PC-3 (cell line): ENCODE measurements at regions not wholly inside any gene's neighbourhood (a gene's known extent, or its start where the extent isn't known, plus 50 kb on each side); places are given as distances from the start of the nearest gene placed in this dataset.

Experiments used
- ATAC-seq: fragments of 200-7000 bp; cut with Tn5 transposase; 2 replicates; pipeline ENCODE4 v1.9.1; 2020; ENCODE audit warnings: mild to moderate bottlenecking, moderate library complexity
- BruUV-seq: library from RNA; stranded (reverse); fragments of 400-500 nt; replicated peaks from 2 replicates; lab custom pipeline; 2021; lab: Mats Ljungman, UMichigan
- CTCF ChIA-PET: fragments of 300-600 bp; sonication (Branson Sonifier 250); formaldehyde crosslinking; loops from one replicate; lab custom pipeline; 2022; ENCODE audit warnings: antibody characterized with exemption; lab: Charles Lee
- POLR2A ChIA-PET: fragments of 300-600 bp; sonication (Branson Sonifier 250); formaldehyde crosslinking; loops from one replicate; lab custom pipeline; 2022; ENCODE audit warnings: antibody characterized with exemption; ENCODE audit not compliant: unreplicated experiment; lab: Charles Lee
- DNase-seq: peaks from one replicate; pipeline ENCODE4 v3.0.0-alpha.2; 2015
- H2AFZ ChIP-seq: fragments of 300-600 bp; sonication (generic); 2 replicates; pipeline ENCODE4 v1.6.0; 2016; ENCODE audit warnings: antibody characterized with exemption, low read length
- H3F3A ChIP-seq: fragments of 300-600 bp; sonication (generic); one replicate; pipeline ENCODE4 v1.6.0; 2017; ENCODE audit warnings: antibody characterized with exemption, low read length, control low read depth, mild to moderate bottlenecking; ENCODE audit not compliant: unreplicated experiment
- H3K27ac ChIP-seq: fragments of 300-600 bp; sonication (generic); 2 replicates; pipeline ENCODE4 v1.5.1; 2016; ENCODE audit warnings: mild to moderate bottlenecking, low read length
- H3K27me3 ChIP-seq: fragments of 300-600 bp; sonication (generic); 2 replicates; pipeline ENCODE4 v1.6.1; 2016; ENCODE audit warnings: low read length, mixed read lengths
- H3K36me3 ChIP-seq: fragments of 300-600 bp; sonication (generic); 2 replicates; pipeline ENCODE4 v1.6.1; 2016; ENCODE audit warnings: low read depth, mixed run types, low read length, mixed read lengths
- H3K4me1 ChIP-seq: fragments of 300-600 bp; sonication (generic); 2 replicates; pipeline ENCODE4 v1.5.1; 2016; ENCODE audit warnings: low read length; ENCODE audit not compliant: insufficient read depth
- H3K4me2 ChIP-seq: fragments of 300-600 bp; sonication (generic); 2 replicates; pipeline ENCODE4 v1.6.0; 2016; ENCODE audit warnings: low read length
- H3K4me3 ChIP-seq: fragments of 300-600 bp; sonication (generic); 2 replicates; pipeline ENCODE4 v1.5.1; 2016; ENCODE audit warnings: mild to moderate bottlenecking, low read length, mixed read lengths
- H3K79me2 ChIP-seq: fragments of 300-600 bp; sonication (generic); 2 replicates; pipeline ENCODE4 v1.6.1; 2017; ENCODE audit warnings: low read length, mixed read lengths
- H3K9ac ChIP-seq: fragments of 300-600 bp; sonication (generic); 2 replicates; pipeline ENCODE4 v1.6.0; 2016; ENCODE audit warnings: mild to moderate bottlenecking, low read length
- H3K9me2 ChIP-seq: fragments of 300-600 bp; sonication (generic); replicated peaks from 2 replicates; pipeline ENCODE4 v1.6.1; 2016; ENCODE audit warnings: mixed run types, low read length, mixed read lengths
- H3K9me3 ChIP-seq: fragments of 300-600 bp; sonication (generic); 2 replicates; pipeline ENCODE4 v1.6.1; 2016; ENCODE audit warnings: low read length, mixed read lengths
- H4K20me1 ChIP-seq: fragments of 300-600 bp; sonication (generic); 2 replicates; pipeline ENCODE4 v1.6.1; 2016; ENCODE audit warnings: low read length, mixed read lengths
- EZH2 ChIP-seq: fragments of 300-600 bp; sonication (generic); IDR thresholded peaks from one replicate; pipeline ENCODE4 v1.6.1; 2017; ENCODE audit warnings: antibody characterized with exemption, mild to moderate bottlenecking, low read length; ENCODE audit not compliant: unreplicated experiment
- EZH2phosphoT487 ChIP-seq: fragments of 300-600 bp; sonication (generic); IDR thresholded peaks from 2 replicates; pipeline ENCODE4 v1.6.1; 2018; ENCODE audit warnings: mild to moderate bottlenecking, antibody characterized with exemption, low read length, borderline replicate concordance
- intact Hi-C: fragments of 100-400 bp; cut with micrococcal nuclease; formaldehyde crosslinking; loops from 2 replicates; pipeline ENCODE4 v1.9.0; 2023
- TF ChIP-seq, protein P1 (sequence below): fragments of 300-600 bp; sonication (generic); conservative IDR thresholded peaks from 2 replicates; pipeline ENCODE4 v1.5.1; 2017; ENCODE audit warnings: antibody characterized with exemption, low read depth, mild to moderate bottlenecking, low read length

DNA sequence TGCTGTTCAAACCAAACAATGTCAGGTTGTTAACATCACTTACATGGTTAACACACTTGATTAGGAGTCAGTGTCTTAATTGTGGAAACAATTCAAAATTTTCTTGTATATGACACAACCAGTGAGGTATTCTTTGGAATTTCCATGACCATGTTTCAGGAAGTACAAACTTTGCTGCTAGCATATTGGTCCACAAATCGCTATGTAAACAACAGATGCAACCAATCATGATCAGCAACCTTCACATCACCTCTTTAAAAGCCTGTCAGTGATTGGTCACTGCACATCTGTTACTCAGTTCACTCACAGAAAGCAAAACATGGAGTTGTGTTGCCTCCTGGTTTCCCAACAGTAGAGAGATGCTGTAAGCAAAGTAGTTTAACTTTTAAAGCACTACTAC, 108.9 kb upstream of the FAM3C start:
- Histone ChIP-seq H3F3A (peaks cover 6% of the 10 kb centered on the region), H3K79me2 (no peaks in the 10 kb centered on the region), H3K4me2 (no peak overlapping the region), H3K9me2 (no peaks in the 10 kb centered on the region), H3K4me1 (0 out of 2 replicates have a peak, but pooled peaks cover 6% of the 10 kb centered on the region), H3K27me3 (no peaks in the 10 kb centered on the region), H3K36me3 (peaks cover 6% of the 10 kb centered on the region; the same call in 1 of the 2 replicates), H2AFZ (no peak overlapping the region), H3K27ac (peak overlapping the region; percentile 14), H4K20me1 (no peaks in the 10 kb centered on the region), H3K9me3 (peaks cover 22% of the 10 kb centered on the region), H3K4me3 (0 out of 2 replicates have a peak overlapping the region, but pooled peaks have one; percentile 7), H3K9ac (no peak overlapping the region)
- no TSS peak for BruUV-seq
- ATAC-seq = no peak
- POLR2A ChIA-PET = interaction anchor here (0.7 kb wide), 1 partner anchor 426 kb away, joined by 4 read pairs; no protein-coding TSS in a partner anchor
- intact Hi-C loops = no loop called here
- peak; percentile 19 for DNase-seq
- TF ChIP-seq EZH2phosphoT487 (no peak), EZH2 (no peak)
- TF ChIP-seq, protein P1, sequence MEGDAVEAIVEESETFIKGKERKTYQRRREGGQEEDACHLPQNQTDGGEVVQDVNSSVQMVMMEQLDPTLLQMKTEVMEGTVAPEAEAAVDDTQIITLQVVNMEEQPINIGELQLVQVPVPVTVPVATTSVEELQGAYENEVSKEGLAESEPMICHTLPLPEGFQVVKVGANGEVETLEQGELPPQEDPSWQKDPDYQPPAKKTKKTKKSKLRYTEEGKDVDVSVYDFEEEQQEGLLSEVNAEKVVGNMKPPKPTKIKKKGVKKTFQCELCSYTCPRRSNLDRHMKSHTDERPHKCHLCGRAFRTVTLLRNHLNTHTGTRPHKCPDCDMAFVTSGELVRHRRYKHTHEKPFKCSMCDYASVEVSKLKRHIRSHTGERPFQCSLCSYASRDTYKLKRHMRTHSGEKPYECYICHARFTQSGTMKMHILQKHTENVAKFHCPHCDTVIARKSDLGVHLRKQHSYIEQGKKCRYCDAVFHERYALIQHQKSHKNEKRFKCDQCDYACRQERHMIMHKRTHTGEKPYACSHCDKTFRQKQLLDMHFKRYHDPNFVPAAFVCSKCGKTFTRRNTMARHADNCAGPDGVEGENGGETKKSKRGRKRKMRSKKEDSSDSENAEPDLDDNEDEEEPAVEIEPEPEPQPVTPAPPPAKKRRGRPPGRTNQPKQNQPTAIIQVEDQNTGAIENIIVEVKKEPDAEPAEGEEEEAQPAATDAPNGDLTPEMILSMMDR = no peak
- CTCF ChIA-PET = no interaction called here

DNA sequence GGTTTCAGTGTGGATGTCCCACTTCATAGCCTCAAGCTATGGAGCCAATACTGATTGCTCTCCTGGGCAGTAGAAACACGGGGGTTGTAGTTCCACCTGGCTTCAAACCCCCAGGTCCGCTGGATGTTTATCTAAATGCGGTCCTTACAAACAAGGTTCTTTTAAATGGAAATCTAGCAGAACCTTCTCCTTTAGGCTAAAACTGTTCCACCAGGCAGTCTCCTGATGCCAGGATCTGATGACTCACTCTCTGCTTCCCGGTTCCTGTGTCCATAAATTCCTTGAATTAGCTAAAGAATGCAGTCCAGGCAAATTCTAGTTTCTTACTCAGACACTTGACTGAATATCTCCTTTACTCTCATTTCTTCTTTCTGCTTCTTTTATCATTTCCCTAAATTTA, 108.4 kb upstream of the FAM3C start:
- Histone ChIP-seq H4K20me1 (no peaks in the 10 kb centered on the region), H3K36me3 (peaks cover 6% of the 10 kb centered on the region; the same call in 1 of the 2 replicates), H3K4me2 (peak overlapping the region; percentile 11; the same call in 1 of the 2 replicates), H3K9me3 (peaks cover 22% of the 10 kb centered on the region), H3K79me2 (no peaks in the 10 kb centered on the region), H3F3A (peaks cover 6% of the 10 kb centered on the region), H3K9me2 (no peaks in the 10 kb centered on the region), H3K9ac (no peak overlapping the region), H3K27me3 (no peaks in the 10 kb centered on the region), H3K27ac (peak overlapping the region; percentile 14), H3K4me1 (0 out of 2 replicates have a peak, but pooled peaks cover 6% of the 10 kb centered on the region), H3K4me3 (0 out of 2 replicates have a peak overlapping the region, but pooled peaks have one; percentile 7), H2AFZ (peak overlapping the region; percentile 22; the same call in 1 of the 2 replicates)
- DNase-seq (peak; percentile 76), ATAC-seq (peak; percentile 95)
- POLR2A ChIA-PET = interaction anchor here (0.6 to 0.7 kb wide), 2 partner anchors 108 to 427 kb away, joined by 4 to 8 read pairs; partner anchors contain the start of gene FAM3C
- BruUV-seq = no TSS peak
- CTCF ChIA-PET = interaction anchor here (0.7 kb wide), 1 partner anchor 138 kb away, joined by 3 read pairs; no protein-coding TSS in a partner anchor
- TF ChIP-seq EZH2 = no peak
- no peak for TF ChIP-seq EZH2phosphoT487
- TF ChIP-seq, protein P1 = no peak
- intact Hi-C loops = loop anchor here (1.0 kb wide), 1 partner anchor 40 kb away; no protein-coding TSS in a partner anchor

DNA sequence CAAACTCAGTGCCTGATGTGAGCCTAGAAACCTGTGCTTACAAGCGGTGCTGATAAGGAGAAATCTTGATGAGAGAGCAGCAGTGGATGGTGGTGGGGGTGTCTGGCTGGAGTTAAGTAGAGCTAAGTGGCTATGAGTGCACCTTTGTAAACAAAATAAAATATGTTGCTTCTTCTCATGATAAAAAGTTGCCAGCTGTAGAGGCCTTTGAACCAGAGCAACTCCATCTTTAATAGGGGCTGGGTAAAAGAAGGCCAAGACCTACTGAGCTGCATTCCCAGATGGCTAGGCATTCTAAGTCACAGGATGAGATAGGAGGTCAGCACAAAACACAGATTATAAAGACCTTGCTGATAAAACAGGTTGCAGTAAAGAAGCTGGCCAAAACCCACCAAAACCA, 107.6 kb upstream of the FAM3C start:
- H3K36me3 ChIP-seq = peaks cover 6% of the 10 kb centered on the region; the same call in 1 of the 2 replicates
- no TSS peak for BruUV-seq
- TF ChIP-seq EZH2 = no peak
- TF ChIP-seq, protein P1 = no peak
- TF ChIP-seq EZH2phosphoT487 = no peak
- DNase-seq (no peak), ATAC-seq (no peak)
- H3K9me2 ChIP-seq = no peaks in the 10 kb centered on the region
- POLR2A ChIA-PET = no interaction called here
- peaks cover 22% of the 10 kb centered on the region for H3K9me3 ChIP-seq
- no peak overlapping the region for H3K4me2 ChIP-seq
- peaks cover 6% of the 10 kb centered on the region for H3F3A ChIP-seq
- H3K9ac ChIP-seq = no peak overlapping the region
- intact Hi-C loops = loop anchor here (1.0 kb wide), 1 partner anchor 41 kb away; no protein-coding TSS in a partner anchor
- no peak overlapping the region for H3K27ac ChIP-seq
- 0 out of 2 replicates have a peak, but pooled peaks cover 6% of the 10 kb centered on the region for H3K4me1 ChIP-seq
- no peaks in the 10 kb centered on the region for H3K27me3 ChIP-seq
- no peaks in the 10 kb centered on the region for H4K20me1 ChIP-seq
- H2AFZ ChIP-seq = no peak overlapping the region
- H3K4me3 ChIP-seq = no peak overlapping the region
- no peaks in the 10 kb centered on the region for H3K79me2 ChIP-seq
- CTCF ChIA-PET = no interaction called here
